NCI-H2171 treated with DMSO at 0.1 percent for 48 hours (cell line): ENCODE measurements at regions not wholly inside any gene's neighbourhood (a gene's known extent, or its start where the extent isn't known, plus 50 kb on each side); places are given as distances from the start of the nearest gene placed in this dataset.

ENCODE experiments used
- DNase-seq: peaks from one replicate; lab custom pipeline; 2025; lab: John Stamatoyannopoulos, UW

DNA sequence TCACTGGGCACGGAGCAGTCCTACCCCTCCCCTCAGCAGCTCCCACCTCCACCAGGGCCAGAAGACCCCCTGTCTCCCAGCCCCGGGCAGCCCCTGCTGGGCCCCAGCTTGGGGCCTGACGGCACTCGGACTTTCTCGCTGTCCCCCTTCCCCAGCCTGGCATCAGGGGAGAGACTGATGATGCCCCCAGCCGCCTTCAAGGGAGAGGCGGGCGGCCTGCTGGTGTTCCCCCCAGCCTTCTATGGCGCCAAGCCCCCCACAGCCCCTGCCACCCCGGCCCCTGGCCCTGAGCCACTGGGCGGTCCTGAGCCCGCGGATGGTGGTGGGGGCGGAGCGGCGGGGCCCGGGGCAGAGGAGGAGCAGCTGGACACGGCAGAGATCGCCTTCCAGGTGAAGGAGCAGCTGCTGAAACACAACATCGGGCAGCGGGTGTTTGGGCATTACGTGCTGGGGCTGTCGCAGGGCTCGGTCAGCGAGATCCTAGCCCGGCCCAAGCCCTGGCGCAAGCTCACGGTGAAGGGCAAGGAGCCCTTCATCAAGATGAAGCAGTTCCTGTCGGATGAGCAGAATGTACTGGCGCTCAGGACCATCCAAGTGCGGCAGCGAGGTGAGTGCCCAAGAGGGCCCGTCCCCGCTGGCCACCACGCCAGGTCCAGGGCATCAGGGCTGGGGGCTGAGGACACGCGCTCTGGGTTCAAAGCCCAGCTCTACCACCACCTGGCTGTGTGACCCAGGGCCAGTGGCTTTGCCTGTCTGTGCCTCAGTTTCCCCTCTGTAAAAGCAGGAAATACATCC, 58.6 kb downstream of the PHETA1 start:
- DNase-seq = no peak

GRCh38 chr12:111309584-111309983, 59.3 kb downstream of the PHETA1 start:
- no peak for DNase-seq

DNA sequence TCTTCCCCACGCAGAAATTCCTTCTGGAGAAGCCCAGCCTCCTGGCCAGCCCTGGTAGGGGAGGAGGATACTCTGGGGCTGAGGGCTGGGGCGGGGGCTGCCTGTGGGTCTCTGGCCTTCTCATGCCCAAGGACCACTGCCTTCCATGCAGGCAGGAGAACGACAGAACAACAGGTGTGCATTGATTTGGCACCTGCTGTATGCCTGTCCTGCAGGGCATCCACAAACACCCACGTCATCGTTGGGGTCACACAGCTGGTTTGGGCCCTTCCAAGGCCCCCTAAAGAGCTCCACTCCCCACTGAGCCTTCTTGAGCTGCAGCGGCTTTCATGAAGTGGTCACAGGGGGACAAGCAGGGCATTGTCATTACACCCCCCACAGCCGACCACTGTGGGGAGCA, 60.4 kb downstream of the PHETA1 start:
- no peak for DNase-seq

DNA sequence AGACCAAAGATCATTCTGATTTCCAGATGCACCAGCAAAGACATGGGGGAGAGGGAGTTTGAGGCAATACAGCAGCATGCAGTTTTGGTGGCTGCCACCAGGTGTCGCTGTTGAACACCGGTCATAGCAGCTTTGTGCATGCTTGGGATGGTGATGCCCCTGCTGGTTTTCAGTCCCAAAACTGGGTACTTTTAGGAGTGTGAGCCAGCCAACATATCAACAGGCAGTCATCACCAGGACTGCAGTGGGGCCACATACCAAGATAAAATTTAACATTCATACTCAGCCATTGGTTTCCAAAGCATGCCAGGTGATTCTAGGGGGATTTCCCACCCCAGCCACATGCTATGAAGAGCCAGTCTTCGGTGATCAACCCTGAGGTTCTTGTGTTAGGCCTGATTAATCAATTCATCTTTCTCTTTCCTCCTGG, 64.2 kb downstream of the PHETA1 start:
- DNase-seq = no peak

DNA sequence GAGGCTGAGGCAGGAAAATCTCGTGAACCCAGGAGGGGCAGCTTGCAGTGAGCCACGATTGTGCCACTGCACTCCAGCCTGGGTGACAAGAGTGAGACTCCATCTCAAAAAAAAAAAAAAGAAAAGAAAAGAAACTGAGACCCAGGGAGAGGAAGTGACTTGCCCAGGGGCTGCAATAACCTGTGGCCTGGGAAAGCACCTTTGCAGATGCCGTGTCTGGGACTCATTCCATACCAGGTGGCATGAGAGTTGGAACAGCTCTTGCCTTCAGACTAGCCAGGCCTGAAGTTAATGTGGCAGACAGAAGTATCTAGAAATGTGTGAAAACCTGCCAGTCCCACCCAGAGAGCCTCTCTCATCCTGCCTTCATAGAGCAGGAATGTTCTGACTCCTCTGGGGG, 65.4 kb downstream of the PHETA1 start:
- peak; percentile 38 for DNase-seq

GRCh38 chr12:111298582-111299436, 70.1 kb downstream of the PHETA1 start:
- peak; percentile 60 for DNase-seq

- no peak for DNase-seq
Measured at GRCh38 chr12:111297703-111298426, 71.0 kb downstream of the PHETA1 start.

DNA sequence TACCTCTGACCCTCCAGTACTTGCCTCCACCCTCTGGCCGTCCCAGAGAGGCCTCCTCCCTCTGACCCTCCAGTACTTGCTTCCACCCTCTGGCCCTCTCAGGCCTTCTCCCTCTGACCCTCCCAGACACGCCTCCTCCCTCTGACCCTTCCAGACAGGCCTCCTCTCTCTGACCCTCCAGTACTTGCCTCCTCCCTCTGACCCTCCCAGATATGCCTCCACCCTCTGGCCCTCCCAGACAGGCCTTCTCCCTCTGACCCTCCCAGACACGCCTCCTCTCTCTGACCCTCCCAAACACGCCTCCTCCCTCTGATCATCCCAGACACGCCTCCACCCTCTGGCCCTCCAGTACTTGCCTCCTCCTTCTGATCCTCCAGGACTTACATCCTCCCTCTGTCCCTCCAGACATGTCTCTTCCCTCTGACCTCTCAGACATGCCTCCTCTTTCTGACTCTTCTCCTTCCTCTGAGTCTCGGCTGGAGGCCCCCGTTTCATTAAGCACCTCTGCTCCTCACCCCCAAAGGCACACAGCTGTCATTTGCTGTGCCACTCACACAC, 71.9 kb downstream of the PHETA1 start:
- no peak for DNase-seq

- DNase-seq = no peak
Measured at GRCh38 chr12:111295176-111295575, 73.7 kb downstream of the PHETA1 start.

DNA sequence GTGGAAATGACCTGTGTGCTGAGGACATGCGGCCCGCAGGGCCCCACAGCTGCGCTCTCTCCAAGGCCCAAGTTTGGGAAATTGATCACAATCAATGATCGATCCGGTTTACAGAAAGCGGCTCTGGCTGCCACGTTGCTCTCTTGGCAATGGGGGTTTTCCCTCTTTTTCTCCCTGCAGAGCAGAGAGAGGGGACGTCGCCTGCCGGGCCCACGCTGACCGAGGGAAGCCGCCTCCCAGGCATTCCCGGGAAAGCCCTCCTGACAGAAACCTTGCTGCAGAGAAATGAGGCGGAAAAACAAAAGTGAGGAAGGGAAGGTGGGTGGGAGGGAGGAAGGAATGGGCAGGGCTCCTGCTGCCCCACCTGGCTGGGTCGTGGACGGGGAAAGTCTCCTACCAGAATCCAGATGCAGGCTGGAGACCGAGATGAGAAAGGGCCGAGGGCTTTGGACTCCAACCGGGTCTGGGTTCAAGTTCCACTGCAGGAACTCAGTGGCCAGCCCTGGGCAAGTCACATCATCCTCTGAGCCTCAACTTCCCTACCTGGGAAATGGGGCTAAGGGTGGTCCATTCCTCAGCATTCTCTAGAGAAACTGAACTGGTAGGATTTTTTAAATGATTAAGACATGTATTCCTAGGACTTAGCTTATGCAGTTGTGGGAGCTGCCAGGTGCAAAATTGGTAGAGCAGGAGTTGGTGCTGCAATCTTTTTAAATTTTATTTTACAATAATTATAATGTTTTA, 75.5 kb downstream of the PHETA1 start:
- no peak for DNase-seq

- DNase-seq = no peak
Measured at GRCh38 chr12:111291357-111291756, 77.5 kb downstream of the PHETA1 start.

- no peak for DNase-seq
Measured at GRCh38 chr12:111288771-111289170, 80.1 kb downstream of the PHETA1 start.

GRCh38 chr12:111287125-111287900, 81.6 kb downstream of the PHETA1 start:
- DNase-seq = no peak

DNA sequence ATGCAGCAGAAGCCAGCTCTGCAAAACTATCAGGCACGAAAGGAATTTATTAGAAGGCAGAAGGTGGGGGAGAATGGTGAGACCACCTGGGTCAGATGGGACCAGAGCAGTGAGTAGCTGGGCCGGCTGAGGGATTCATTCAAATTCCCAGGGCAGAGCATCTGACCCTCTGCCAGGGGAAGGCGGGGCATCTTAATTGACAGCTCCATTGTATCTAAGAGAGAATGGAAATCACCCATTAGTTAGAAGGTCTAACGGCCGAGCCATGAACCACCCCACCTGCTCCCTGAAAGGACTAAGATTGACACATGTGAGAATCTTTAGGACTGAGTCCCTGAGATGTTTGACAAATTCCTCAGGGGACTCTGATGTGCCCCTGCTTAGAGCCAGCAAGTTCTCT, 83.7 kb downstream of the PHETA1 start:
- no peak for DNase-seq

DNA sequence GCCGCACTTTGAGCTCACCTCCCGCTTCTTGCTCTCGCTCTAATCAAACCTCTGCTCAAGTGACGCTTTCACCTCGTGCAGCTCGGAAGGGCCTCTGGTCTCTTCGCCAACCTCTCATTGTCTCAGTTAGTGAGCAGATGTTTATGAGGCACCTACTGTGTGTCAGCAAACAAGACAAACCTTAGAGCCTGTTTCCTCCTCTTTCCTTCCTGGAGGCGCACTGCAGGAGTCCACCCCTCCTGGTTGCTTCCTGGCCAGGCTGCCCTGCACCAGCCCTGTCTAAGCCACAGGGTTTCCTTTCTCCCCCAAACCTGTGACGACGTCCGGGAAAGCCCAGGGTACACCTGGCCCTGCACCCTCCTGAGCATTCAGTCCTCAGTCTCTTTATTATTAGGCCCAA, 84.2 kb downstream of the PHETA1 start:
- DNase-seq = no peak

GRCh38 chr12:111283966-111284365, 84.9 kb downstream of the PHETA1 start:
- DNase-seq = no peak

DNA sequence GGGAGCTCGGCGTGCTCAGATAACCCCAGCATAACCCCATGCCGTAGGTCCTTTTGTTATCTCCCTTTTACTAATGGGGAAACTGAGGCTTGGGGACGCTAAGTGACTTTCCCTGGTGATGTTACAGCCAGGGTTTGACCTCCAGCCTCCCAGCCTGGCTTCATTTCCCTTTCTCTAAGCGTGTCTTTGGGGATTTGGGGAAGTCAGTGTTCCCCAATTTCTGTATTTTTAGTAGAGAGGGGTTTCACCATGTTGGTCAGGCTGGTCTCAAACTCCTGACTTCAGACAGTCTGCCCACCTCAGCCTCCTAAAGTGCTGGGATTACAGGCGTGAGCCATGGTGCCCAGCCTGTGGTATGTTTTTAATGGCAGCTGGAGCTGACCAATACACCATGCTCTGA, 85.4 kb downstream of the PHETA1 start:
- DNase-seq = no peak

GRCh38 chr12:111277570-111277969, 91.3 kb downstream of the PHETA1 start:
- DNase-seq = no peak

DNA sequence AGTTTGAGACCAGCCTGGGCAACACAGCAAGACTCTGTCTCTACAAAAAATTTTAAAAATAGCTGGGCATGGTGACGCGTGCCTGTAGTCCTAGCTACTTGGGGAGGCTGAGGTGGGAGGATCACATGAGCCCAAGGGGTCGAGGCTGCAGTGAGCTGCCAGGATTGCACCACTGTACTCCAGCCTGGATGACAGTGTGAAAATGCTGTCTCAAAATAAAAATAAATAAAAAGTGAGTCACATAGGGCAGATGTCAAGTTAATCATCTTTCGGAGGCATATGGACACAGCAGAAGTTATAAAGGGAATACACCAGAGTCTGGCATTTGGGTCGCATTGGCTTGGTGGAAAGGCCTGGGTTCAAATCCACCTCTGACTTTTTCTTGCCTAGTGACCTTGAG, 92.7 kb downstream of the PHETA1 start:
- DNase-seq = no peak

GRCh38 chr12:111275308-111275707, 93.6 kb downstream of the PHETA1 start:
- no peak for DNase-seq

DNA sequence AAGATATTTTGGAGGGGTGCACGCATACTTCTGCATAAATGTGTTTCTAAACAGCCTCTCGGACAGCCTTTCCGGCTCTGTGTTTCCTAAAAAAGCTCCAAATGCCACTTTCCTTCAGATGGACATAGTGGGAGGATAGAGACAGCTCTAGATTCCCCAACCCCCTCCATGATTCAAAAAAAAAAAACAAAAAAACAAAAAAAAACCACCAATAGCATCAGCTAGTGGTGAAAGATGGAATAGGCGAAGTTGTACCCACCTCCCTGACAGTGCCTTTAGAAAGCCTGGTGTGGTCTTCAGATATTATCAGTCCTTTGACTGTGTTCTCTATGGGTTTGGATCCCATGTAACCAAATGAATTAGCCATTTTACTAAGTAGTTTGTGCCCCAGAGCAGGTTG, 94.1 kb downstream of the PHETA1 start:
- DNase-seq = peak; percentile 19
